ENCODE measurements at regions not wholly inside any gene's neighbourhood (a gene's known extent, or its start where the extent isn't known, plus 50 kb on each side); places are given as distances from the start of the nearest gene placed in this dataset.

DNA sequence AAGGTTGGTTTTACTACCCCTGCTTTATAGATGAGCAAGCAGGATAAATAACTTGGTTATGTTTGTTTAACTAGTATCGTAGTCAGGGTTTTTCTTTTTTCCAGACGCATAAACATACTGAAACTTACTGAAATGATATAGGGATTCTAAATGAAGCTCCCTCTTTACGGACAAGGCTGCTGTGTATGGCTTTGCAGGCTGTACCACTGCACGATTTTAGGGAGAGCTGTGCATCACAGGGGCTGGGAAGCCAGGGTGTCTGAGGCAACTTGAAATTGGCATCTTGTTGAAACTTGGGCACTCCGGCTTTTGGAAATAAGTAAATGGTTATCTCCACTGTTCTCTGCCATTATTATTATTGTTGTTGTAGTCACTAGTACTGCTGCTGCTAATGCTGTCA lies 218.1 kb upstream of the CDH8 start:
- no peaks in the 10 kb centered on the region for H3K79me2 ChIP-seq (ENCODE audit: low read length)
- no peaks in the 10 kb centered on the region for H4K20me1 ChIP-seq (ENCODE audit: insufficient read depth, low read length)
- no peak overlapping the region for H3K4me3 ChIP-seq (ENCODE audit: low read length)
- H3K27me3 ChIP-seq (replicated peaks; ENCODE audit: insufficient read depth, low read length) = no peaks in the 10 kb centered on the region
- no peaks in the 10 kb centered on the region for H3K9me3 ChIP-seq (replicated peaks; ENCODE audit: insufficient read depth, low read length)
- no peak overlapping the region for H2AFZ ChIP-seq (ENCODE audit: low read length)
- H3K27ac ChIP-seq (ENCODE audit: low read length) = no peak overlapping the region
- no peak for DNase-seq
- no peak for TF ChIP-seq EZH2 (optimal IDR thresholded peaks at IDR 0.05; ENCODE audit: low read depth, low read length)
- no peak for TF ChIP-seq EZH2phosphoT487 (IDR thresholded peaks at IDR 0.05; ENCODE audit: low read length)
- TF ChIP-seq, protein P1, sequence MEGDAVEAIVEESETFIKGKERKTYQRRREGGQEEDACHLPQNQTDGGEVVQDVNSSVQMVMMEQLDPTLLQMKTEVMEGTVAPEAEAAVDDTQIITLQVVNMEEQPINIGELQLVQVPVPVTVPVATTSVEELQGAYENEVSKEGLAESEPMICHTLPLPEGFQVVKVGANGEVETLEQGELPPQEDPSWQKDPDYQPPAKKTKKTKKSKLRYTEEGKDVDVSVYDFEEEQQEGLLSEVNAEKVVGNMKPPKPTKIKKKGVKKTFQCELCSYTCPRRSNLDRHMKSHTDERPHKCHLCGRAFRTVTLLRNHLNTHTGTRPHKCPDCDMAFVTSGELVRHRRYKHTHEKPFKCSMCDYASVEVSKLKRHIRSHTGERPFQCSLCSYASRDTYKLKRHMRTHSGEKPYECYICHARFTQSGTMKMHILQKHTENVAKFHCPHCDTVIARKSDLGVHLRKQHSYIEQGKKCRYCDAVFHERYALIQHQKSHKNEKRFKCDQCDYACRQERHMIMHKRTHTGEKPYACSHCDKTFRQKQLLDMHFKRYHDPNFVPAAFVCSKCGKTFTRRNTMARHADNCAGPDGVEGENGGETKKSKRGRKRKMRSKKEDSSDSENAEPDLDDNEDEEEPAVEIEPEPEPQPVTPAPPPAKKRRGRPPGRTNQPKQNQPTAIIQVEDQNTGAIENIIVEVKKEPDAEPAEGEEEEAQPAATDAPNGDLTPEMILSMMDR (IDR thresholded peaks at IDR 0.05; ENCODE audit: low read length) = no peak
- no peak overlapping the region for H3K9ac ChIP-seq (ENCODE audit: low read length)
- H3K9me2 ChIP-seq (replicated peaks; ENCODE audit: insufficient read depth, low read length) = no peaks in the 10 kb centered on the region
- no peak overlapping the region for H3K4me2 ChIP-seq (ENCODE audit: low read depth, low read length)
- H3K4me1 ChIP-seq (ENCODE audit: low read length) = no peaks in the 10 kb centered on the region
- H3K36me3 ChIP-seq (replicated peaks; ENCODE audit: insufficient read depth, low read length) = no peaks in the 10 kb centered on the region
- no peaks in the 10 kb centered on the region for H3F3A ChIP-seq (ENCODE audit: insufficient read depth, low read length)

DNA sequence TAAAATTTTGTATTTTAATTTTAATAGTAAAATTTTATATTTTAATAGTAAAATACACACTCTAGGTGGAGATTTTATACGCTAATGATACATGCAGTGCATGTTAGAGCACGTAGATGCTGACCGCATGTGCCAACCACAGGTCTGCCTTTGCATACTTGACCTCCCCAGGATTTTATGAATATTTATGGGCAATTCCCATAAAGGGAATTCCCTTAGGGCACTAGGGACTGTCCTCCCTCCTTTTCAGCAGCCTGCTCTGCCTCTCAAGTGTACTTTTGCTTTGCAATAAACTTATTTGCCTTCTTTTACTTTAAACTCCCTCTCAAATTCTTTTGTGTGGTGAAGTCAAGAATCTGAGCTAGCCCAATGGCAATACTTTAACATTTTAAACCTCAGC lies 217.7 kb upstream of the CDH8 start:
- Histone ChIP-seq H2AFZ (ENCODE audit: low read length) (no peak overlapping the region), H3K4me1 (ENCODE audit: low read length) (no peaks in the 10 kb centered on the region), H3K4me2 (ENCODE audit: low read depth, low read length) (no peak overlapping the region), H3K27ac (ENCODE audit: low read length) (no peak overlapping the region), H3K27me3 (replicated peaks; ENCODE audit: insufficient read depth, low read length) (no peaks in the 10 kb centered on the region), H3K4me3 (ENCODE audit: low read length) (no peak overlapping the region), H3K9ac (ENCODE audit: low read length) (no peak overlapping the region), H3K79me2 (ENCODE audit: low read length) (no peaks in the 10 kb centered on the region), H4K20me1 (ENCODE audit: insufficient read depth, low read length) (no peaks in the 10 kb centered on the region), H3K9me2 (replicated peaks; ENCODE audit: insufficient read depth, low read length) (no peaks in the 10 kb centered on the region), H3K9me3 (replicated peaks; ENCODE audit: insufficient read depth, low read length) (no peaks in the 10 kb centered on the region), H3K36me3 (replicated peaks; ENCODE audit: insufficient read depth, low read length) (no peaks in the 10 kb centered on the region), H3F3A (ENCODE audit: insufficient read depth, low read length) (no peaks in the 10 kb centered on the region)
- no peak for TF ChIP-seq EZH2 (optimal IDR thresholded peaks at IDR 0.05; ENCODE audit: low read depth, low read length)
- TF ChIP-seq, protein P1 (IDR thresholded peaks at IDR 0.05; ENCODE audit: low read length) = no peak
- no peak for TF ChIP-seq EZH2phosphoT487 (IDR thresholded peaks at IDR 0.05; ENCODE audit: low read length)
- no peak for DNase-seq

DNA sequence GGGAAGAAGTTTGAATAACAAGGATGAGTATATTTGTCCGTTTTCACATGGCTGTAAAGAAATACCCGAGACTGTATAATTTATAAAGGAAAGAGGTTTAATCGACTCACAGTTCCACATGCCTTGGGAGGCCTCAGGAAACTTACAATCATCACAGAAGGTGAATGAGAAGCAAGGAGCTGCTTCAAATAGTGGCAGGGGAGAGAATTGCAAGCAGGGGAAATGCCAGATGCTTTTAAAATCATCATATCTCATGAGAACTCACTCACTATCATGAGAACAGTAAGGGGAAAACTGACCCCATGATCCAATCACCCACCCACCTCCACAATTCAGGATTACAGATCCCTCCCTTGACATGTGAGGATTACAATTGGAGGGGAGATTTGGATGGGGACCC lies 212.8 kb upstream of the CDH8 start:
- Histone ChIP-seq H3K79me2 (ENCODE audit: low read length) (no peaks in the 10 kb centered on the region), H3K9ac (ENCODE audit: low read length) (no peak overlapping the region), H4K20me1 (ENCODE audit: insufficient read depth, low read length) (no peaks in the 10 kb centered on the region), H2AFZ (ENCODE audit: low read length) (no peak overlapping the region), H3K4me1 (ENCODE audit: low read length) (no peaks in the 10 kb centered on the region), H3K27ac (ENCODE audit: low read length) (no peak overlapping the region), H3K36me3 (replicated peaks; ENCODE audit: insufficient read depth, low read length) (no peaks in the 10 kb centered on the region), H3K4me2 (ENCODE audit: low read depth, low read length) (no peak overlapping the region), H3F3A (ENCODE audit: insufficient read depth, low read length) (no peaks in the 10 kb centered on the region), H3K27me3 (replicated peaks; ENCODE audit: insufficient read depth, low read length) (no peaks in the 10 kb centered on the region), H3K4me3 (ENCODE audit: low read length) (no peak overlapping the region), H3K9me3 (replicated peaks; ENCODE audit: insufficient read depth, low read length) (no peaks in the 10 kb centered on the region), H3K9me2 (replicated peaks; ENCODE audit: insufficient read depth, low read length) (no peaks in the 10 kb centered on the region)
- TF ChIP-seq EZH2 (optimal IDR thresholded peaks at IDR 0.05; ENCODE audit: low read depth, low read length) (no peak), EZH2phosphoT487 (IDR thresholded peaks at IDR 0.05; ENCODE audit: low read length) (no peak)
- TF ChIP-seq, protein P1 (IDR thresholded peaks at IDR 0.05; ENCODE audit: low read length) = no peak
- DNase-seq = no peak
